Activated naive CD8-positive, alpha-beta T cell (primary cell): ENCODE measurements at regions not wholly inside any gene's neighbourhood (a gene's known extent, or its start where the extent isn't known, plus 50 kb on each side); places are given as distances from the start of the nearest gene placed in this dataset.
"Not testable (repeated sequence)": the region's sequence is repeated elsewhere in the genome, so short reads cannot be mapped to it uniquely, and the experiment has no call there.

Source experiments
- H3K27ac Mint-ChIP-seq: one replicate; pipeline ENCODE4 v1.8.0; 2021; ENCODE audit warnings: mixed read lengths
- H3K27me3 Mint-ChIP-seq: one replicate; pipeline ENCODE4 v1.8.0; 2021; ENCODE audit warnings: mixed read lengths
- H3K36me3 Mint-ChIP-seq: one replicate; pipeline ENCODE4 v1.8.0; 2021; ENCODE audit warnings: mixed read lengths
- H3K4me1 Mint-ChIP-seq: one replicate; pipeline ENCODE4 v1.8.0; 2021; ENCODE audit warnings: low read depth, mixed read lengths
- H3K4me3 Mint-ChIP-seq: one replicate; pipeline ENCODE4 v1.8.0; 2021; ENCODE audit warnings: mild to moderate bottlenecking, mixed read lengths
- H3K9me3 Mint-ChIP-seq: one replicate; pipeline ENCODE4 v1.8.0; 2021; ENCODE audit warnings: low read depth, mixed read lengths

GRCh38 chr6:11961923-11962322 is 50.2 kb upstream of the HIVEP1 start:
- no peaks in the 10 kb centered on the region for H3K4me1 Mint-ChIP-seq
- H3K27ac Mint-ChIP-seq: no peak overlapping the region
- H3K27me3 Mint-ChIP-seq: no peaks in the 10 kb centered on the region
- no peak overlapping the region for H3K4me3 Mint-ChIP-seq
- H3K9me3 Mint-ChIP-seq: no peaks in the 10 kb centered on the region
- H3K36me3 Mint-ChIP-seq: no peaks in the 10 kb centered on the region

- Mint-ChIP-seq H3K27ac (no peak overlapping the region), H3K4me1 (no peaks in the 10 kb centered on the region), H3K27me3 (no peaks in the 10 kb centered on the region), H3K4me3 (no peak overlapping the region), H3K36me3 (no peaks in the 10 kb centered on the region), H3K9me3 (no peaks in the 10 kb centered on the region)
Measured at GRCh38 chr6:11960909-11961779, 51.0 kb upstream of the HIVEP1 start.

GRCh38 chr6:11956781-11957180 is 55.3 kb upstream of the HIVEP1 start:
- Mint-ChIP-seq H3K9me3 (no peaks in the 10 kb centered on the region), H3K27ac (no peak overlapping the region), H3K27me3 (no peaks in the 10 kb centered on the region), H3K4me3 (no peak overlapping the region), H3K36me3 (no peaks in the 10 kb centered on the region), H3K4me1 (no peaks in the 10 kb centered on the region)

GRCh38 chr6:11953641-11954040 is 58.5 kb upstream of the HIVEP1 start:
- Mint-ChIP-seq H3K9me3 (no peaks in the 10 kb centered on the region), H3K4me3 (no peak overlapping the region), H3K4me1 (no peaks in the 10 kb centered on the region), H3K27ac (no peak overlapping the region), H3K27me3 (no peaks in the 10 kb centered on the region), H3K36me3 (no peaks in the 10 kb centered on the region)

- Mint-ChIP-seq H3K4me3 (no peak overlapping the region), H3K27me3 (no peaks in the 10 kb centered on the region), H3K27ac (no peak overlapping the region), H3K9me3 (no peaks in the 10 kb centered on the region), H3K4me1 (no peaks in the 10 kb centered on the region), H3K36me3 (no peaks in the 10 kb centered on the region)
Measured at GRCh38 chr6:11952316-11952715, 59.8 kb upstream of the HIVEP1 start.

GRCh38 chr6:11951868-11952267 is 60.2 kb upstream of the HIVEP1 start:
- Mint-ChIP-seq H3K27me3 (no peaks in the 10 kb centered on the region), H3K9me3 (no peaks in the 10 kb centered on the region), H3K27ac (no peak overlapping the region), H3K4me3 (no peak overlapping the region), H3K36me3 (no peaks in the 10 kb centered on the region), H3K4me1 (no peaks in the 10 kb centered on the region)

GRCh38 chr6:11950109-11950508 is 62.0 kb upstream of the HIVEP1 start:
- Mint-ChIP-seq H3K9me3 (no peaks in the 10 kb centered on the region), H3K27ac (no peak overlapping the region), H3K36me3 (no peaks in the 10 kb centered on the region), H3K27me3 (no peaks in the 10 kb centered on the region), H3K4me3 (no peak overlapping the region), H3K4me1 (no peaks in the 10 kb centered on the region)

GRCh38 chr6:11947575-11947974 is 64.5 kb upstream of the HIVEP1 start:
- no peak overlapping the region for H3K27ac Mint-ChIP-seq
- H3K27me3 Mint-ChIP-seq: no peaks in the 10 kb centered on the region
- no peaks in the 10 kb centered on the region for H3K36me3 Mint-ChIP-seq
- H3K4me1 Mint-ChIP-seq: no peaks in the 10 kb centered on the region
- no peaks in the 10 kb centered on the region for H3K9me3 Mint-ChIP-seq
- H3K4me3 Mint-ChIP-seq: no peak overlapping the region

GRCh38 chr6:11947063-11947462 is 65.0 kb upstream of the HIVEP1 start:
- H3K27ac Mint-ChIP-seq: no peak overlapping the region
- H3K9me3 Mint-ChIP-seq: no peaks in the 10 kb centered on the region
- H3K4me3 Mint-ChIP-seq: no peak overlapping the region
- no peaks in the 10 kb centered on the region for H3K36me3 Mint-ChIP-seq
- peaks cover 1% of the 10 kb centered on the region for H3K27me3 Mint-ChIP-seq
- H3K4me1 Mint-ChIP-seq: no peaks in the 10 kb centered on the region

GRCh38 chr6:11944111-11944510 is 68.0 kb upstream of the HIVEP1 start:
- peaks cover 1% of the 10 kb centered on the region for H3K27me3 Mint-ChIP-seq
- H3K36me3 Mint-ChIP-seq: no peaks in the 10 kb centered on the region
- no peak overlapping the region for H3K27ac Mint-ChIP-seq
- H3K4me3 Mint-ChIP-seq: no peak overlapping the region
- H3K9me3 Mint-ChIP-seq: no peaks in the 10 kb centered on the region
- H3K4me1 Mint-ChIP-seq: no peaks in the 10 kb centered on the region

GRCh38 chr6:11943060-11943459 is 69.1 kb upstream of the HIVEP1 start:
- H3K4me3 Mint-ChIP-seq: no peak overlapping the region
- H3K4me1 Mint-ChIP-seq: no peaks in the 10 kb centered on the region
- no peaks in the 10 kb centered on the region for H3K36me3 Mint-ChIP-seq
- peaks cover 1% of the 10 kb centered on the region for H3K27me3 Mint-ChIP-seq
- H3K9me3 Mint-ChIP-seq: no peaks in the 10 kb centered on the region
- no peak overlapping the region for H3K27ac Mint-ChIP-seq

- no peak overlapping the region for H3K4me3 Mint-ChIP-seq
- no peak overlapping the region for H3K27ac Mint-ChIP-seq
- no peaks in the 10 kb centered on the region for H3K36me3 Mint-ChIP-seq
- H3K9me3 Mint-ChIP-seq: no peaks in the 10 kb centered on the region
- H3K27me3 Mint-ChIP-seq: peaks cover 1% of the 10 kb centered on the region
- no peaks in the 10 kb centered on the region for H3K4me1 Mint-ChIP-seq
Measured at GRCh38 chr6:11942185-11942864, 69.8 kb upstream of the HIVEP1 start.

GRCh38 chr6:11940532-11941166 is 71.5 kb upstream of the HIVEP1 start:
- not testable (repeated sequence) for H3K4me1 Mint-ChIP-seq, H3K27ac Mint-ChIP-seq, H3K36me3 Mint-ChIP-seq, H3K27me3 Mint-ChIP-seq, H3K4me3 Mint-ChIP-seq, H3K9me3 Mint-ChIP-seq

GRCh38 chr6:11938285-11938890 is 73.7 kb upstream of the HIVEP1 start:
- H3K9me3 Mint-ChIP-seq: no peaks in the 10 kb centered on the region
- no peak overlapping the region for H3K27ac Mint-ChIP-seq
- H3K36me3 Mint-ChIP-seq: no peaks in the 10 kb centered on the region
- H3K4me1 Mint-ChIP-seq: peaks cover 2% of the 10 kb centered on the region
- H3K27me3 Mint-ChIP-seq: peaks cover 1% of the 10 kb centered on the region
- no peak overlapping the region for H3K4me3 Mint-ChIP-seq

GRCh38 chr6:11934638-11935037 is 77.5 kb upstream of the HIVEP1 start:
- Mint-ChIP-seq H3K27ac (no peak overlapping the region), H3K4me3 (no peak overlapping the region), H3K9me3 (no peaks in the 10 kb centered on the region), H3K27me3 (no peaks in the 10 kb centered on the region), H3K36me3 (no peaks in the 10 kb centered on the region), H3K4me1 (peaks cover 2% of the 10 kb centered on the region)
